H54 (cell line): ENCODE measurements at regions not wholly inside any gene's neighbourhood (a gene's known extent, or its start where the extent isn't known, plus 50 kb on each side); places are given as distances from the start of the nearest gene placed in this dataset.
"Not testable (repeated sequence)": the region's sequence is repeated elsewhere in the genome, so short reads cannot be mapped to it uniquely, and the experiment has no call there.

Source experiments
- DNase-seq: peaks from one replicate; pipeline ENCODE4 v3.0.0; 2011; ENCODE audit warnings: low spot score, mixed read lengths; ENCODE audit not compliant: insufficient read length
- FAIRE-seq: peaks from 3 replicates; lab custom pipeline; 2011; peaks lifted over from hg19 to GRCh38; lab: Jason Lieb, UNC
- POLR2A ChIP-seq: IDR thresholded peaks from 2 replicates; pipeline ENCODE4 v1.6.1; 2011; ENCODE audit warnings: low read depth, mild to moderate bottlenecking, low read length

DNA sequence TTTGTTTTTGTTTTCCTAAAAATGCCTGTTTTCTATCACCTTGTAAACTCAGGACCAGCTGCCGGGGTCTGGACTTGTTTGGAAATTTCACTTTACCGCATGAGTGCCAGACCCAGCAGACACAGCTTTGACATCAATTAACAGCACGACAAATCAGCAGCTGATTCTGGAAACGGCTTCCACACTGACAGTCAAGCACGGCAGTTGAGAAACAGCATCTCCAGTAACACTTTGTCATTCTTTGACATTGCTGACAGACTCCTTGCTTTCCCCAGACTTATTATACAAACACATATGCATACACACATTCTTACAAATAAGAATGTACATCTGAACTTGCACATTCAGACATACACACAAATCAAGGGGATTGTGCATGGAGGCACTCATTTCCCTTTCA lies 1017.6 kb upstream of the HS3ST1 start:
- DNase-seq (no peak), FAIRE-seq (no peak)
- TF ChIP-seq POLR2A, result no peak

- FAIRE-seq (no peak), DNase-seq (no peak)
- TF ChIP-seq POLR2A, result no peak
Measured at GRCh38 chr4:12445711-12446235, 1017.1 kb upstream of the HS3ST1 start.

DNA sequence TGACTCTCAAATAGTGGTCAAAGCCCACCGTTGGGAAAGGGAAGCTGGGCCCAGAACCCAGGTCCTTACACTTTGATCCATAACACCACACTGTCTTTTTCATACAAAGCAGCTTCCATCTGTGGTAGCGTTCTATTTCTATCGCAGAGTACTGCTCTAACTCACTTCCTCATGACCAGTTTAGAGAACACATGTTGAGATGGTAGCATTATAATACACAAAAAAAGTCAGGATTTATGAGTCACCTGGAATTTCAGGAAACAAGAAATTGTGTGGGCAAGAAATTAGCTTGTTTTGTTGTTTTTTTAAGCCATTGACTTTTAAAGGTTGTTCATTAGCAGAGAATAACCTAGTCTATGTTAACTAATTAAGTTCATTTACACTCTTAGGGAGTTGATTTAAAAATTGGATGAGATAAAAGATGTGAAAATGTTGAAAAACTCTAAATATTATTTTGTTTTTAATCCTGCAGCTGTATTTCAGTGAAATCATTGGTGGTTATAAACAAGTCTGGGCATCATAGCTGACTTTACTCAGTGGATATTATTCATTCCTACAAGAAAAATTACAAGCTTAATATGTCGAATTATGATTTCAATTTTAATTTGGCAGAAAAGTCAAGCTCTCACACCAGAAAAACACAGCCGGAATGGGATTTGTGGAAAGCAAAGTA lies 1011.1 kb upstream of the HS3ST1 start:
- no peak for FAIRE-seq
- DNase-seq, result no peak
- no peak for TF ChIP-seq POLR2A

- not testable (repeated sequence) for FAIRE-seq, DNase-seq
Measured at GRCh38 chr4:12431259-12431658, 1002.6 kb upstream of the HS3ST1 start.

- no peak for TF ChIP-seq POLR2A
- no peak for FAIRE-seq
- no peak for DNase-seq
Measured at GRCh38 chr4:12421364-12421763, 992.7 kb upstream of the HS3ST1 start.

- TF ChIP-seq POLR2A, result no peak
- FAIRE-seq (no peak), DNase-seq (no peak)
Measured at GRCh38 chr4:12416755-12417154, 988.1 kb upstream of the HS3ST1 start.

DNA sequence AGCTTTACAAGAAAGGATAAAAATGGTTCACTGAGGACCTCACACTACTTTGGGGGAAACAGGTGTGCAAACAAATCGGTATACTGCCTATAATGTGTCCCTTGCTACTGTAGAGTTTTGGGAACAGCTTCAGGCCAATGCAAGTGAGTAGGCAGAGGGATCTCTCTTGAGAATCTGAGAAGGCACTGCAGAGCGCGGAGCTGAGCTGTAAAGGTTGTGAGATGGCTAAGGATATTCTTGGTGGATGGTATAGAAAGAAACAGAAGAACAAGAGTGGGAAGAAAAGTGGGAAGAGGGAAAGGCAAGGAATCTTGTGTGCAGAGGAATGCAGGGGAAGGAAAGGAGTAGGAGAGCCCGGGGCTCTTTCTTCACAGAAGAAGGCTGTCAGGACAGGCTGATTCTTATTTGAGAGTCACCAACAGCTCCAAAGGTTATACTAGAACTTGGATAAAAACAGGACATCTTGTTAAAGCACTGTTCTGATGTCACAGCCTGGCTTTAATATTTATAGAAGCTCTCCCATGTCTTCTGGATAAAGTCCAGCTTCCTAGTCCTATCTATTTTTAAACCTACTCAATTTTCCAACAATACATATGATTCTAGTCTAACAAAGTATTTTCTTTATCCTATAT lies 985.6 kb upstream of the HS3ST1 start:
- no peak for TF ChIP-seq POLR2A
- no peak for FAIRE-seq
- no peak for DNase-seq

GRCh38 chr4:12411072-12411471 lies 982.4 kb upstream of the HS3ST1 start:
- DNase-seq (no peak), FAIRE-seq (no peak)
- TF ChIP-seq POLR2A, result no peak

GRCh38 chr4:12409507-12410190 lies 981.0 kb upstream of the HS3ST1 start:
- FAIRE-seq (no peak), DNase-seq (peak; percentile 0)
- TF ChIP-seq POLR2A, result no peak

DNA sequence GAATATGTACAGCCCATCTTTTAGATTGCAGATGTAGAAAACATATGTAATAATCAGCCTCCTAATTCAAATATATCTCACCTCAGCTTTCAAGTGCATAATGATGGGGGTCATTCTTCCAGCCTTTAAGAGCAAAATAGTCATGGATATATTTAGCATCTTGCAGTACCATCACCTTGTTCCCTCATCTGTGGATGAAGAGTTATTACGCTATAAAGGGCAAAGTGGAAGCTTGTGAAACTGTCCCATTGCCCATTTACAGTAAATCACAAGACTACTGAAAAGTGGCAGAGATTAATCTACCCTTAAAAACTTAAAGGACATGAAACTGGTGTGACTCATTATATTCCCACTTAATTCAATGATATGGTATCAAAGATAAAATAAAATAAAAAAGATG lies 979.7 kb upstream of the HS3ST1 start:
- no peak for TF ChIP-seq POLR2A
- FAIRE-seq, result no peak
- DNase-seq, result no peak

- FAIRE-seq, result no peak
- no peak for DNase-seq
- TF ChIP-seq POLR2A, result no peak
Measured at GRCh38 chr4:12403175-12403574, 974.5 kb upstream of the HS3ST1 start.

- no peak for TF ChIP-seq POLR2A
- DNase-seq (no peak), FAIRE-seq (no peak)
Measured at GRCh38 chr4:12399781-12400180, 971.1 kb upstream of the HS3ST1 start.

- no peak for FAIRE-seq
- no peak for TF ChIP-seq POLR2A
- DNase-seq, result no peak
Measured at GRCh38 chr4:12393631-12394262, 965.1 kb upstream of the HS3ST1 start.

DNA sequence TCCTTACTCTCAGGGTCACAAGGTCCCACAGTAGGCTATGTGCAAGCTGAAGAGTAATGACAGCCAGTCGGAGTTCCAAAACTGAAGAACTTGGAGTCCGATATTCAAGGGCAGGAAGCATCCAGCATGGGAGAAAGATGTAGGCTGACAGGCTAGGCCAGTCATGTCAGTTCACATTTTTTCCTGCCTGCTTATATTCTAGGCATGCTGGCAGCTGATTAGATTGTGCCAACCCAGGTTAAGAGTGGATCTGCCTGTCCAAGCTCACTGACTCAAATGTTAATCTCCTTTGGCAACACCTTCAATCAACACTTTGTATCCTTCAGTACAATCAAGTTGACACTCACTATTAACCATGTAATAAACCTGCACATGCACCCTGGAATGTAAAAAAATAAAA lies 960.9 kb upstream of the HS3ST1 start:
- FAIRE-seq (no peak), DNase-seq (no peak)
- no peak for TF ChIP-seq POLR2A
